HepG2 (cell line): ENCODE measurements at regions not wholly inside any gene's neighbourhood (a gene's known extent, or its start where the extent isn't known, plus 50 kb on each side); places are given as distances from the start of the nearest gene placed in this dataset.

Source experiments
- ATAC-seq: fragments of 200-7000 bp; cut with Tn5 transposase; 3 replicates; pipeline ENCODE4 v1.9.1; 2020; ENCODE audit warnings: mild to moderate bottlenecking, moderate library complexity
- BruUV-seq: library from RNA; stranded (reverse); fragments of 400-500 nt; replicated peaks from 2 replicates; lab custom pipeline; 2021; lab: Mats Ljungman, UMichigan
- CTCF ChIA-PET: fragments of 300-600 bp; formaldehyde crosslinking; extraction: SDS; loops from one replicate; lab custom pipeline; 2021; ENCODE audit warnings: low total read pairs, inconsistent platforms, low intra/inter-chr PET ratio; lab: Yijun Ruan, JAX
- POLR2A ChIA-PET: fragments of 350-600 bp; sonication (Branson Sonifier 250); formaldehyde crosslinking; loops from one replicate; lab custom pipeline; 2020; ENCODE audit warnings: antibody characterized with exemption, inconsistent platforms; lab: Yijun Ruan, JAX
- DNase-seq: peaks from one replicate; pipeline ENCODE4 v3.0.0-alpha.2; 2015; ENCODE audit warnings: low spot score
- FAIRE-seq: peaks from 3 replicates; lab custom pipeline; 2011; peaks lifted over from hg19 to GRCh38; lab: Jason Lieb, UNC
- H2AFZ ChIP-seq: one replicate; pipeline ENCODE4 v1.6.1; 2011; ENCODE audit warnings: low read length, inconsistent platforms
- H3K27ac ChIP-seq: fragments of 300-600 bp; 3 replicates; pipeline ENCODE4 v1.8.0; 2011; ENCODE audit warnings: mixed run types, mild to moderate bottlenecking, mixed read lengths, low read length, inconsistent platforms; ENCODE audit not compliant: insufficient read depth; ENCODE audit errors: extremely low read length
- H3K27me3 ChIP-seq, 2 experiments: fragments of 200-600 bp in 1 of 2; 2 replicates in 1 of 2; 3 replicates in 1 of 2; pipeline versions ENCODE4 v1.6.0 to v1.8.0; 2011; ENCODE audit warnings: low read length in 2 of 2, mild to moderate bottlenecking in 2 of 2, moderate library complexity in 2 of 2, inconsistent platforms in 1 of 2; ENCODE audit not compliant: insufficient read depth in 2 of 2, control insufficient read depth in 1 of 2
- H3K36me3 ChIP-seq, 2 experiments: fragments of 200-600 bp in 1 of 2; replicated peaks in 1 of 2; 2 replicates in 1 of 2; 3 replicates in 1 of 2; pipeline versions ENCODE4 v1.5.1 to v1.8.0; 2011; ENCODE audit warnings: low read length in 2 of 2, inconsistent platforms in 1 of 2; ENCODE audit not compliant: insufficient read depth in 2 of 2, control insufficient read depth in 1 of 2
- H3K4me1 ChIP-seq: 2 replicates; pipeline ENCODE4 v1.5.1; 2012; ENCODE audit warnings: low read length, inconsistent platforms; ENCODE audit not compliant: insufficient read depth
- H3K4me2 ChIP-seq: 2 replicates; pipeline ENCODE4 v1.6.0; 2011; ENCODE audit warnings: low read depth, low read length, inconsistent platforms
- H3K4me3 ChIP-seq, 3 experiments: fragments of 200-600 bp in 1 of 3; sonication (generic), shearing (Covaris generic) in 1 of 3; replicated peaks in 1 of 3; 2 replicates each; pipeline ENCODE4 v1.5.1; 2011 to 2016; ENCODE audit warnings: low read length in 3 of 3, inconsistent platforms in 2 of 3, low read depth in 2 of 3, mild to moderate bottlenecking in 2 of 3, control low read depth in 1 of 3, mixed read lengths in 1 of 3; ENCODE audit not compliant: insufficient read depth in 1 of 3
- H3K79me2 ChIP-seq: one replicate; pipeline ENCODE4 v1.6.1; 2011; ENCODE audit warnings: low read length, inconsistent platforms; ENCODE audit not compliant: insufficient read depth
- H3K9ac ChIP-seq: 2 replicates; pipeline ENCODE4 v1.6.0; 2011; ENCODE audit warnings: mild to moderate bottlenecking, low read depth, low read length, inconsistent platforms; ENCODE audit not compliant: insufficient read depth
- H3K9me3 ChIP-seq: 2 replicates; pipeline ENCODE4 v1.5.1; 2012; ENCODE audit warnings: mild to moderate bottlenecking, low read length
- H4K20me1 ChIP-seq: 2 replicates; pipeline ENCODE4 v1.6.0; 2011; ENCODE audit warnings: inconsistent platforms, mild to moderate bottlenecking, low read length, moderate library complexity; ENCODE audit not compliant: insufficient read depth
- GABPA ChIP-seq, 2 experiments: IDR thresholded peaks; 2 replicates each; pipeline ENCODE4 v1.6.1; 2011 to 2016; ENCODE audit warnings: low read depth in 2 of 2, low read length in 1 of 2, missing biosample characterization in 1 of 2, missing genetic modification characterization in 1 of 2
- MAFK ChIP-seq, 2 experiments: IDR thresholded peaks in 1 of 2; conservative IDR thresholded peaks in 1 of 2; 2 replicates each; pipeline ENCODE4 v1.6.1; 2011; ENCODE audit warnings: improper control_type of control experiment in 2 of 2, low read length in 2 of 2
- NBN ChIP-seq: fragments of 450-650 bp; conservative IDR thresholded peaks from 2 replicates; pipeline ENCODE4 v1.6.1; 2017
- NR1H2 ChIP-seq: sonication (generic); formaldehyde crosslinking; IDR thresholded peaks from 2 replicates; pipeline ENCODE4 v1.8.1; 2022; ENCODE audit warnings: low read depth, missing genetic modification reagents, borderline replicate concordance
- RBM22 ChIP-seq: fragments of 200-400 bp; formaldehyde crosslinking; optimal IDR thresholded peaks from 2 replicates; pipeline ENCODE3; 2017; ENCODE audit warnings: mild to moderate bottlenecking, low read length, moderate library complexity
- RCOR2 ChIP-seq: IDR thresholded peaks from 2 replicates; pipeline ENCODE4 v1.6.1; 2016; ENCODE audit warnings: missing biosample characterization, missing genetic modification reagents
- SAFB2 ChIP-seq: sonication (generic); formaldehyde crosslinking; IDR thresholded peaks from 2 replicates; pipeline ENCODE4 v1.5.1; 2020; ENCODE audit warnings: missing genetic modification reagents, low read depth, mild to moderate bottlenecking, borderline replicate concordance
- SMAD1 ChIP-seq: sonication (generic); formaldehyde crosslinking; IDR thresholded peaks from 2 replicates; pipeline ENCODE4 v1.4.0; 2020; ENCODE audit warnings: missing genetic modification reagents, low read depth, mild to moderate bottlenecking, borderline replicate concordance
- SMC3 ChIP-seq: IDR thresholded peaks from 2 replicates; pipeline ENCODE4 v1.6.1; 2011; ENCODE audit warnings: low read length, improper control_type of control experiment
- SMYD3 ChIP-seq: sonication (generic); formaldehyde crosslinking; IDR thresholded peaks from 2 replicates; pipeline ENCODE4 v1.8.1; 2023; ENCODE audit warnings: mild to moderate bottlenecking, missing genetic modification reagents
- ZBTB38 ChIP-seq: sonication (generic); formaldehyde crosslinking; IDR thresholded peaks from 2 replicates; pipeline ENCODE4 v1.5.1; 2020; ENCODE audit warnings: mild to moderate bottlenecking, missing genetic modification reagents
- ZNF264 ChIP-seq: sonication (generic); formaldehyde crosslinking; IDR thresholded peaks from 2 replicates; pipeline ENCODE4 v1.4.0; 2020; ENCODE audit warnings: missing genetic modification reagents
- ZNF34 ChIP-seq: sonication (generic); formaldehyde crosslinking; IDR thresholded peaks from 2 replicates; pipeline ENCODE4 v1.4.0; 2020; ENCODE audit warnings: mild to moderate bottlenecking, missing genetic modification reagents, borderline replicate concordance
- ZNF619 ChIP-seq: sonication (generic); formaldehyde crosslinking; IDR thresholded peaks from 2 replicates; pipeline ENCODE4 v1.4.0; 2020; ENCODE audit warnings: mild to moderate bottlenecking, missing genetic modification reagents
- ZNF749 ChIP-seq: sonication (generic); formaldehyde crosslinking; IDR thresholded peaks from 2 replicates; pipeline ENCODE4 v1.8.0; 2022; ENCODE audit warnings: mild to moderate bottlenecking, missing genetic modification reagents, moderate library complexity, borderline replicate concordance
- ZNF816 ChIP-seq: sonication (generic); formaldehyde crosslinking; IDR thresholded peaks from 2 replicates; pipeline ENCODE4 v1.8.0; 2022; ENCODE audit warnings: missing genetic modification reagents, mild to moderate bottlenecking, borderline replicate concordance
- ZNF883 ChIP-seq: sonication (generic); formaldehyde crosslinking; IDR thresholded peaks from 2 replicates; pipeline ENCODE4 v1.5.1; 2020; ENCODE audit warnings: mild to moderate bottlenecking, missing genetic modification reagents; ENCODE audit errors: not compliant biosample characterization
- ZSCAN12 ChIP-seq: sonication (generic); formaldehyde crosslinking; IDR thresholded peaks from 2 replicates; pipeline ENCODE4 v1.9.0; 2021; ENCODE audit warnings: mild to moderate bottlenecking, missing genetic modification reagents
- ZSCAN30 ChIP-seq: sonication (generic); formaldehyde crosslinking; IDR thresholded peaks from 2 replicates; pipeline ENCODE4 v1.5.0; 2020; ENCODE audit warnings: mild to moderate bottlenecking, missing genetic modification reagents
- WGBS: methylation state at CpG from one replicate; pipeline ENCODE4 v1.1.6; 2017; ENCODE audit warnings: low lambda C conversion rate; 5-methylcytosine and 5-hydroxymethylcytosine counted together
- in situ Hi-C: cut with HindIII; loops from 2 replicates; pipeline ENCODE4 v1.10.0; 2017; ENCODE audit warnings: low pct_unique_long_range_greater_than_20kb; ENCODE audit not compliant: extremely low pct_ligation_motif_present
- intact Hi-C: fragments of 100-400 bp; cut with micrococcal nuclease; formaldehyde crosslinking; loops from one replicate; pipeline ENCODE4 v1.10.0; 2022; ENCODE audit not compliant: unreplicated experiment
- TF ChIP-seq, protein P1 (sequence below): sonication (generic); formaldehyde crosslinking; IDR thresholded peaks from 2 replicates; pipeline ENCODE4 v1.5.0; 2020; ENCODE audit warnings: missing genetic modification reagents, mild to moderate bottlenecking, borderline replicate concordance
- TF ChIP-seq, protein P2 (sequence below): sonication (generic); formaldehyde crosslinking; IDR thresholded peaks from 2 replicates; pipeline ENCODE4 v1.4.0; 2020; ENCODE audit warnings: missing genetic modification reagents, mild to moderate bottlenecking, borderline replicate concordance

GRCh38 chr10:30553018-30553625 is 76.4 kb downstream of the LYZL2 start:
- H3K4me1 ChIP-seq, result peaks cover 42% of the 10 kb centered on the region
- peak; percentile 32; the same call in 1 of the 3 replicates for ATAC-seq
- peak overlapping the region; percentile 66 for H2AFZ ChIP-seq
- no peaks in the 10 kb centered on the region for H3K79me2 ChIP-seq
- CTCF ChIA-PET, result no interaction called here
- H3K9me3 ChIP-seq, result no peaks in the 10 kb centered on the region
- WGBS, result 71% methylated on average over 7 of the region's 7 CpGs
- H3K36me3 ChIP-seq, result no peaks in the 10 kb centered on the region
- no peaks in the 10 kb centered on the region for H3K27me3 ChIP-seq
- intact Hi-C loops (no loop called here), in situ Hi-C loops (no loop called here)
- H3K4me3 ChIP-seq, result peak overlapping the region in 1 of 3 experiments; percentile 63; a peak in 1 of 6 replicates
- no peaks in the 10 kb centered on the region for H4K20me1 ChIP-seq
- peak overlapping the region; percentile 49 for H3K27ac ChIP-seq
- DNase-seq, result no peak
- FAIRE-seq, result no peak
- POLR2A ChIA-PET, result interaction anchor here (1.0 to 3.4 kb wide), 6 partner anchors 8 to 119 kb away, joined by 3 to 24 read pairs (median 5); partner anchors contain the start of gene MAP3K8
- BruUV-seq, result no TSS peak
- peak overlapping the region; percentile 75 for H3K4me2 ChIP-seq
- H3K9ac ChIP-seq, result no peak overlapping the region
- TF ChIP-seq GABPA (IDR thresholded peaks at IDR 0.05; ENCODE audit: low read depth, low read length), result no peak
- no peak for TF ChIP-seq GABPA (CRISPR knock-in tag; IDR thresholded peaks at IDR 0.05; ENCODE audit: low read depth)
- TF ChIP-seq SMYD3 (CRISPR knock-in tag), result 0 out of 2 replicates have a peak, but pooled peaks have one; percentile 30
- TF ChIP-seq MAFK (conservative IDR thresholded peaks at IDR 0.05 in 1 of 2, IDR thresholded peaks at IDR 0.05 in 1 of 2; ENCODE audit: low read length in 2 of 2), result peak; percentile 15 to 35; a peak in 1 of 4 replicates
- TF ChIP-seq NR1H2 (CRISPR knock-in tag), result no peak
- no peak for TF ChIP-seq SAFB2 (CRISPR knock-in tag)
- TF ChIP-seq RCOR2, result no peak
- no peak for TF ChIP-seq RBM22
- TF ChIP-seq, protein P1, sequence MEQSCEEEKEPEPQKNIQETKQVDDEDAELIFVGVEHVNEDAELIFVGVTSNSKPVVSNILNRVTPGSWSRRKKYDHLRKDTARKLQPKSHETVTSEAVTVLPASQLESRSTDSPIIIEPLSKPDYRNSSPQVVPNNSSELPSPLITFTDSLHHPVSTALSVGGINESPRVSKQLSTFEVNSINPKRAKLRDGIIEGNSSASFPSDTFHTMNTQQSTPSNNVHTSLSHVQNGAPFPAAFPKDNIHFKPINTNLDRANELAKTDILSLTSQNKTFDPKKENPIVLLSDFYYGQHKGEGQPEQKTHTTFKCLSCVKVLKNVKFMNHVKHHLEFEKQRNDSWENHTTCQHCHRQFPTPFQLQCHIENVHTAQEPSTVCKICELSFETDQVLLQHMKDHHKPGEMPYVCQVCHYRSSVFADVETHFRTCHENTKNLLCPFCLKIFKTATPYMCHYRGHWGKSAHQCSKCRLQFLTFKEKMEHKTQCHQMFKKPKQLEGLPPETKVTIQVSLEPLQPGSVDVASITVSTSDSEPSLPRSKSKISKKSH (CRISPR knock-in tag), result no peak
- TF ChIP-seq ZBTB38 (CRISPR knock-in tag), result peak; percentile 21; the same call in 1 of the 2 replicates
- TF ChIP-seq SMC3, result no peak
- no peak for TF ChIP-seq ZSCAN12 (CRISPR knock-in tag)
- TF ChIP-seq ZNF816 (CRISPR knock-in tag), result no peak
- no peak for TF ChIP-seq ZNF619 (CRISPR knock-in tag)
- TF ChIP-seq ZNF749 (CRISPR knock-in tag), result no peak
- TF ChIP-seq ZNF264 (CRISPR knock-in tag), result no peak
- no peak for TF ChIP-seq ZNF34
- TF ChIP-seq ZNF883 (CRISPR knock-in tag), result no peak
- no peak for TF ChIP-seq ZSCAN30
- TF ChIP-seq, protein P2, sequence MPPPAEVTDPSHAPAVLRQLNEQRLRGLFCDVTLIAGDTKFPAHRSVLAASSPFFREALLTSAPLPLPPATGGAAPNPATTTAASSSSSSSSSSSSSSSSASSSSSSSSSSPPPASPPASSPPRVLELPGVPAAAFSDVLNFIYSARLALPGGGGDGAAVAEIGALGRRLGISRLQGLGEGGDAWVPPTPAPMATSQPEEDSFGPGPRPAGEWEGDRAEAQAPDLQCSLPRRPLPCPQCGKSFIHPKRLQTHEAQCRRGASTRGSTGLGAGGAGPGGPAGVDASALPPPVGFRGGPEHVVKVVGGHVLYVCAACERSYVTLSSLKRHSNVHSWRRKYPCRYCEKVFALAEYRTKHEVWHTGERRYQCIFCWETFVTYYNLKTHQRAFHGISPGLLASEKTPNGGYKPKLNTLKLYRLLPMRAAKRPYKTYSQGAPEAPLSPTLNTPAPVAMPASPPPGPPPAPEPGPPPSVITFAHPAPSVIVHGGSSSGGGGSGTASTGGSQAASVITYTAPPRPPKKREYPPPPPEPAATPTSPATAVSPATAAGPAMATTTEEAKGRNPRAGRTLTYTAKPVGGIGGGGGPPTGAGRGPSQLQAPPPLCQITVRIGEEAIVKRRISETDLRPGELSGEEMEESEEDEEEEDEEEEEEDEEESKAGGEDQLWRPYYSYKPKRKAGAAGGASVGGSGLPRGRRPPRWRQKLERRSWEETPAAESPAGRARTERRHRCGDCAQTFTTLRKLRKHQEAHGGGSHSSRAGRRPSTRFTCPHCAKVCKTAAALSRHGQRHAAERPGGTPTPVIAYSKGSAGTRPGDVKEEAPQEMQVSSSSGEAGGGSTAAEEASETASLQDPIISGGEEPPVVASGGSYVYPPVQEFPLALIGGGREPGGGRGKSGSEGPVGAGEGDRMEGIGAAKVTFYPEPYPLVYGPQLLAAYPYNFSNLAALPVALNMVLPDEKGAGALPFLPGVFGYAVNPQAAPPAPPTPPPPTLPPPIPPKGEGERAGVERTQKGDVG (CRISPR knock-in tag), result no peak
- no peak for TF ChIP-seq SMAD1 (CRISPR knock-in tag)
- no peak for TF ChIP-seq NBN
